OCI-LY7 (cell line): ENCODE measurements at regions not wholly inside any gene's neighbourhood (a gene's known extent, or its start where the extent isn't known, plus 50 kb on each side); places are given as distances from the start of the nearest gene placed in this dataset.

Experiments used
- EZH2phosphoT487 ChIP-seq: fragments of 200-600 bp; sonication (generic); IDR thresholded peaks from 2 replicates; pipeline ENCODE4 v1.6.1; 2018; ENCODE audit warnings: low read depth, borderline replicate concordance, mild to moderate bottlenecking, mixed run types, antibody characterized with exemption, low read length, moderate library complexity, mixed read lengths
- TF ChIP-seq, protein P1 (sequence below): fragments of 200-600 bp; sonication (generic); conservative IDR thresholded peaks from 2 replicates; pipeline ENCODE4 v1.5.1; 2014; ENCODE audit warnings: mild to moderate bottlenecking, antibody characterized with exemption, low read length, moderate library complexity, mixed read lengths

- TF ChIP-seq, protein P1, sequence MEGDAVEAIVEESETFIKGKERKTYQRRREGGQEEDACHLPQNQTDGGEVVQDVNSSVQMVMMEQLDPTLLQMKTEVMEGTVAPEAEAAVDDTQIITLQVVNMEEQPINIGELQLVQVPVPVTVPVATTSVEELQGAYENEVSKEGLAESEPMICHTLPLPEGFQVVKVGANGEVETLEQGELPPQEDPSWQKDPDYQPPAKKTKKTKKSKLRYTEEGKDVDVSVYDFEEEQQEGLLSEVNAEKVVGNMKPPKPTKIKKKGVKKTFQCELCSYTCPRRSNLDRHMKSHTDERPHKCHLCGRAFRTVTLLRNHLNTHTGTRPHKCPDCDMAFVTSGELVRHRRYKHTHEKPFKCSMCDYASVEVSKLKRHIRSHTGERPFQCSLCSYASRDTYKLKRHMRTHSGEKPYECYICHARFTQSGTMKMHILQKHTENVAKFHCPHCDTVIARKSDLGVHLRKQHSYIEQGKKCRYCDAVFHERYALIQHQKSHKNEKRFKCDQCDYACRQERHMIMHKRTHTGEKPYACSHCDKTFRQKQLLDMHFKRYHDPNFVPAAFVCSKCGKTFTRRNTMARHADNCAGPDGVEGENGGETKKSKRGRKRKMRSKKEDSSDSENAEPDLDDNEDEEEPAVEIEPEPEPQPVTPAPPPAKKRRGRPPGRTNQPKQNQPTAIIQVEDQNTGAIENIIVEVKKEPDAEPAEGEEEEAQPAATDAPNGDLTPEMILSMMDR, result no peak
- no peak for TF ChIP-seq EZH2phosphoT487
Observed at GRCh38 chr3:72382460-72382859, 465.8 kb downstream of the SHQ1 start.
